Natural killer cell (primary cell): ENCODE measurements at regions not wholly inside any gene's neighbourhood (a gene's known extent, or its start where the extent isn't known, plus 50 kb on each side); places are given as distances from the start of the nearest gene placed in this dataset.

Source experiments
- ATAC-seq, 3 donors: fragments of 150-1000 bp in 2 of 3; fragments of 200-7000 bp in 1 of 3; cut with Tn5 transposase; 1 replicate in 1 of 3; 2 replicates in 2 of 3; pipeline ENCODE4 v1.10.0; 2021; ENCODE audit warnings: mild to moderate bottlenecking in 2 of 3, moderate library complexity in 2 of 3
- DNase-seq, 2 donors: peaks; one replicate each; pipeline versions ENCODE4 v3.0.0 to v3.0.0-alpha.2; 2013 to 2021; ENCODE audit warnings: mixed read lengths in 1 of 2
- H3K27ac ChIP-seq: one replicate; pipeline ENCODE4 v1.5.1; 2013; ENCODE audit warnings: mild to moderate bottlenecking, low read length
- H3K27me3 ChIP-seq: one replicate; pipeline ENCODE4 v1.6.1; 2013; ENCODE audit warnings: low read length; ENCODE audit not compliant: control insufficient read depth, insufficient read depth
- H3K36me3 ChIP-seq: one replicate; pipeline ENCODE4 v1.6.1; 2013; ENCODE audit warnings: low read length; ENCODE audit not compliant: control insufficient read depth, insufficient read depth
- H3K4me1 ChIP-seq: one replicate; pipeline ENCODE4 v1.6.1; 2013; ENCODE audit warnings: low read length; ENCODE audit not compliant: control insufficient read depth, insufficient read depth
- H3K4me3 ChIP-seq: one replicate; pipeline ENCODE4 v1.5.1; 2013; ENCODE audit warnings: low read length
- H3K9me3 ChIP-seq: one replicate; pipeline ENCODE4 v1.6.1; 2013; ENCODE audit warnings: low read length; ENCODE audit not compliant: control insufficient read depth, insufficient read depth
- H3K27ac Mint-ChIP-seq, 2 donors: one replicate each; pipeline ENCODE4 v1.8.0; 2022; ENCODE audit warnings: mild to moderate bottlenecking in 2 of 2, mixed read lengths in 2 of 2, moderate library complexity in 1 of 2
- H3K27me3 Mint-ChIP-seq, 2 donors: one replicate each; pipeline ENCODE4 v1.8.0; 2022; ENCODE audit warnings: low read depth in 2 of 2, mixed read lengths in 2 of 2
- H3K36me3 Mint-ChIP-seq: one replicate; pipeline ENCODE4 v1.8.0; 2022; ENCODE audit warnings: mixed read lengths
- H3K4me1 Mint-ChIP-seq, 2 donors: one replicate each; pipeline ENCODE4 v1.8.0; 2022; ENCODE audit warnings: mixed read lengths in 2 of 2
- H3K4me3 Mint-ChIP-seq: one replicate; pipeline ENCODE4 v1.8.0; 2022; ENCODE audit warnings: mild to moderate bottlenecking, moderate library complexity, mixed read lengths
- H3K9me3 Mint-ChIP-seq, 2 donors: one replicate each; pipeline ENCODE4 v1.8.0; 2022; ENCODE audit warnings: mixed read lengths in 2 of 2
- WGBS: methylation state at CpG from one replicate; pipeline ENCODE4 v1.1.7; 2013; ENCODE audit warnings: missing lambda C conversion rate; ENCODE audit not compliant: insufficient coverage; 5-methylcytosine and 5-hydroxymethylcytosine counted together
- intact Hi-C: fragments of 100-400 bp; cut with micrococcal nuclease; formaldehyde crosslinking; loops from one replicate; pipeline ENCODE4 v1.14.2; 2022
- TF ChIP-seq, protein P1 (sequence below): fragments of 200-600 bp; IDR thresholded peaks from one replicate; pipeline ENCODE4 v1.8.0; 2022; ENCODE audit warnings: antibody characterized with exemption

DNA sequence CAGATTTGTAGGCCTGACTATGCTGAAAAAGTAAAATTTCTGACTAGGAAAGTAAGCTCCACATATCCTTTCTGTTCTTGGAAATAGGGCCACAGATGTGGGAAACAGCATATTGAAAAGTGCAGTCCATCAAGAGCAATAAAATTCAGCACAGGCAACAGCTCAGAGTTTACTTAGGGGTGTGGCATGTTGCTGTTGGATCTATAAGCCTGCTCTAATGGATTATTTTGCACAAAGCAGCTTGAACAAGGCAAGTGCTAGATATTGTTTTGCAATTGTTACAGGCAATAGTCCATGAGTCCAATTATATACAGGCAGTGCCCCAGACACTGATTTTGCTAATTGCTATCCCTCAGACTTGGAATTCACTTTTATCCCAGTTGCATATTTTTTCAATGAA lies 289.8 kb upstream of the SNX7 start:
- TF ChIP-seq, protein P1, sequence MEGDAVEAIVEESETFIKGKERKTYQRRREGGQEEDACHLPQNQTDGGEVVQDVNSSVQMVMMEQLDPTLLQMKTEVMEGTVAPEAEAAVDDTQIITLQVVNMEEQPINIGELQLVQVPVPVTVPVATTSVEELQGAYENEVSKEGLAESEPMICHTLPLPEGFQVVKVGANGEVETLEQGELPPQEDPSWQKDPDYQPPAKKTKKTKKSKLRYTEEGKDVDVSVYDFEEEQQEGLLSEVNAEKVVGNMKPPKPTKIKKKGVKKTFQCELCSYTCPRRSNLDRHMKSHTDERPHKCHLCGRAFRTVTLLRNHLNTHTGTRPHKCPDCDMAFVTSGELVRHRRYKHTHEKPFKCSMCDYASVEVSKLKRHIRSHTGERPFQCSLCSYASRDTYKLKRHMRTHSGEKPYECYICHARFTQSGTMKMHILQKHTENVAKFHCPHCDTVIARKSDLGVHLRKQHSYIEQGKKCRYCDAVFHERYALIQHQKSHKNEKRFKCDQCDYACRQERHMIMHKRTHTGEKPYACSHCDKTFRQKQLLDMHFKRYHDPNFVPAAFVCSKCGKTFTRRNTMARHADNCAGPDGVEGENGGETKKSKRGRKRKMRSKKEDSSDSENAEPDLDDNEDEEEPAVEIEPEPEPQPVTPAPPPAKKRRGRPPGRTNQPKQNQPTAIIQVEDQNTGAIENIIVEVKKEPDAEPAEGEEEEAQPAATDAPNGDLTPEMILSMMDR: no peak
- Mint-ChIP-seq H3K4me1 (peaks cover 14% of the 10 kb centered on the region in 2 donors), H3K36me3 (no peaks in the 10 kb centered on the region), H3K27me3 (no peaks in the 10 kb centered on the region), H3K27ac (no peak overlapping the region), H3K4me3 (no peak overlapping the region), H3K9me3 (no peaks in the 10 kb centered on the region)
- no peaks in the 10 kb centered on the region for H3K36me3 ChIP-seq
- no peaks in the 10 kb centered on the region for H3K27me3 ChIP-seq
- no peak overlapping the region for H3K4me3 ChIP-seq
- intact Hi-C loops: no loop called here
- H3K4me1 ChIP-seq: no peaks in the 10 kb centered on the region
- no peaks in the 10 kb centered on the region for H3K9me3 ChIP-seq
- H3K27ac ChIP-seq: no peak overlapping the region
- DNase-seq (no peak), ATAC-seq (no peak)

DNA sequence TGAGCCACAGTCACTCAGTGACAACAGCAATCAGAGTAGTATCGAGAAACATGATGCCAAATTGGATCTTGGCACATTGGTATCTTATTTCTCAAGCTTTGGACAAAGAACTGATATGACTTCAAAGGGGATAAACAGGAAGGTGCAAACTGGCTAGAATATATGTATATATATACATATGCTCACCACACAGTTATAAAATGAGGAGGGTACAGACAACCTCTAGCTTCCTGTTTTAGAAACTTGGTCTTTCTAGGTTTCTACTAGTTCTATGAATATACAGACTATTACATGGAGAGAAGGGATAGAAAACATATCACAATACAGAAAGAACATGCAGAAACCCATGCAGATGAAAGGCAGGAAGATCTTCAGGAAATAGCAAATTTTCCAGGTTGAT lies 292.1 kb upstream of the SNX7 start:
- no peak for DNase-seq
- H3K9me3 Mint-ChIP-seq: no peaks in the 10 kb centered on the region

DNA sequence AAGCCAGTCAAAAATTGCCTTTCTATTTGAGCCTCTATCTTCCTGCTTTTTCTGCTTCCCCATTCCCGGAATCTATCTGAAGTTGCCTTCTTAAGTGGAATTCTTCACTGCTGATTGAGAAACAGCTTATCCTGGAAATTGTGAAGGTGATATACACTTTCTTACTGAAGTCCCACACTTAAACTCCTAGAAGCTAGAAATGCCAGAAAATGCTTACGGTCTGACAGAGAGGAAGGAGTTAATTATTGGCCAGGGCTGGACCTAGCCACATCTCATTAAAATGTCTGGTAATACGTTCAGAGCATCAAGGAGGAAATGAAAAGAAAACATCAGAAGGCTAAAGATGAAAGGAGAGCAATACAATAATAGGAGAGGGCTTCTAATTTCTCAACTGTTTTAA lies 292.5 kb upstream of the SNX7 start:
- no peaks in the 10 kb centered on the region for H3K4me1 ChIP-seq
- TF ChIP-seq, protein P1: no peak
- no peaks in the 10 kb centered on the region for H3K36me3 ChIP-seq
- no peak overlapping the region for H3K4me3 Mint-ChIP-seq
- 81% methylated on average over 3 of the region's 3 CpGs for WGBS
- H3K36me3 Mint-ChIP-seq: no peaks in the 10 kb centered on the region
- H3K27ac ChIP-seq: no peak overlapping the region
- H3K27ac Mint-ChIP-seq: no peak overlapping the region
- ATAC-seq (no peak), DNase-seq (no peak)
- H3K4me1 Mint-ChIP-seq: peaks cover 14% of the 10 kb centered on the region in 2 donors
- H3K27me3 ChIP-seq: no peaks in the 10 kb centered on the region
- no peak overlapping the region for H3K4me3 ChIP-seq
- H3K9me3 Mint-ChIP-seq: no peaks in the 10 kb centered on the region
- no peaks in the 10 kb centered on the region for H3K9me3 ChIP-seq
- H3K27me3 Mint-ChIP-seq: no peaks in the 10 kb centered on the region
- intact Hi-C loops: no loop called here

More for the DNA sequence above, 292.1 kb upstream of the SNX7 start:
- WGBS: 45% methylated on average over 1 of the region's 1 CpG
- Mint-ChIP-seq H3K4me3 (no peak overlapping the region), H3K4me1 (peaks cover 14% of the 10 kb centered on the region in 2 donors), H3K27me3 (no peaks in the 10 kb centered on the region), H3K27ac (no peak overlapping the region), H3K36me3 (no peaks in the 10 kb centered on the region)
- H3K27me3 ChIP-seq: no peaks in the 10 kb centered on the region
- H3K4me3 ChIP-seq: no peak overlapping the region
- H3K36me3 ChIP-seq: no peaks in the 10 kb centered on the region
- intact Hi-C loops: no loop called here
- no peak for ATAC-seq
- H3K27ac ChIP-seq: no peak overlapping the region
- TF ChIP-seq, protein P1: no peak
- H3K4me1 ChIP-seq: no peaks in the 10 kb centered on the region
- no peaks in the 10 kb centered on the region for H3K9me3 ChIP-seq

DNA sequence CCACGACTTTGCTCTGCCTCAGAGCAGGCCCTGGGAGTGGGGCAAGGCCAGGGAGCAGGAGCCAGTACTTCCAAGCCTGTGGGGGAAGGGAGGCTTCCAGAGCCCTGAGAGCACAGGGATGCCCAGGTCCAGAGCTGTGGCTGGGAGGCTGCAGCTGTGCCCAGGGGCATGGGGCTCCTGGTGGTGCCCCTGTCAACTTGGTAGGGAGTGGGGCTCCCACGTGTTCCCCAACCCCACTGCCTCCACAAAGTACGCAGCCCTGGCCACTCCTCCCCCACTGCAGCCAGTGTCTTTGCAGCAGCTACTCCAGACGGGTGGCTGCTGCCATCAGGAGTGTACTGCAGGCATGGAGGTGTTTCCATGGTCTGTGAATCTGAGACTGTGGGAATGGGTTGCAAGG lies 294.1 kb upstream of the SNX7 start:
- H3K27ac Mint-ChIP-seq: no peak overlapping the region
- Histone ChIP-seq H3K9me3 (no peaks in the 10 kb centered on the region), H3K27ac (no peak overlapping the region), H3K27me3 (no peaks in the 10 kb centered on the region), H3K4me3 (no peak overlapping the region), H3K4me1 (no peaks in the 10 kb centered on the region), H3K36me3 (no peaks in the 10 kb centered on the region)
- intact Hi-C loops: no loop called here
- no peak for DNase-seq
- H3K4me3 Mint-ChIP-seq: no peak overlapping the region
- H3K4me1 Mint-ChIP-seq: peaks cover 14% of the 10 kb centered on the region in 2 donors
- H3K9me3 Mint-ChIP-seq: no peaks in the 10 kb centered on the region
- no peaks in the 10 kb centered on the region for H3K27me3 Mint-ChIP-seq
- 82% methylated on average over 3 of the region's 4 CpGs for WGBS
- H3K36me3 Mint-ChIP-seq: no peaks in the 10 kb centered on the region
- TF ChIP-seq, protein P1: no peak
- ATAC-seq: no peak
